Central memory CD4-positive, alpha-beta T cell (primary cell): ENCODE measurements at regions not wholly inside any gene's neighbourhood (a gene's known extent, or its start where the extent isn't known, plus 50 kb on each side); places are given as distances from the start of the nearest gene placed in this dataset.

Experiments
- DNase-seq: peaks from one replicate; pipeline ENCODE4 v3.0.0; 2022

GRCh38 chr14:86662334-86662733 is 1132.4 kb downstream of the FLRT2 start:
- no peak for DNase-seq

- no peak for DNase-seq
These were observed 1124.7 kb downstream of the FLRT2 start for GRCh38 chr14:86654558-86655184.

GRCh38 chr14:86652526-86652925 is 1122.6 kb downstream of the FLRT2 start:
- no peak for DNase-seq

- no peak for DNase-seq
These were observed 1117.0 kb downstream of the FLRT2 start for GRCh38 chr14:86646696-86647690.

GRCh38 chr14:86646125-86646524 is 1116.2 kb downstream of the FLRT2 start:
- DNase-seq, result no peak

- no peak for DNase-seq
These were observed 1111.4 kb downstream of the FLRT2 start for GRCh38 chr14:86641310-86641709.

- DNase-seq, result no peak
These were observed 1110.3 kb downstream of the FLRT2 start for GRCh38 chr14:86640288-86640687.

- no peak for DNase-seq
These were observed 1109.7 kb downstream of the FLRT2 start for GRCh38 chr14:86639666-86640065.

GRCh38 chr14:86639146-86639545 is 1109.2 kb downstream of the FLRT2 start:
- DNase-seq, result no peak

- DNase-seq, result no peak
These were observed 1097.1 kb downstream of the FLRT2 start for GRCh38 chr14:86627080-86627479.

GRCh38 chr14:86626530-86626929 is 1096.6 kb downstream of the FLRT2 start:
- DNase-seq, result no peak

- DNase-seq, result no peak
These were observed 1095.7 kb downstream of the FLRT2 start for GRCh38 chr14:86625637-86626036.

GRCh38 chr14:86619726-86620125 is 1089.8 kb downstream of the FLRT2 start:
- DNase-seq, result no peak

- DNase-seq, result no peak
These were observed 1083.8 kb downstream of the FLRT2 start for GRCh38 chr14:86613786-86614185.

GRCh38 chr14:86613126-86613525 is 1083.2 kb downstream of the FLRT2 start:
- DNase-seq, result no peak

GRCh38 chr14:86604561-86604960 is 1074.6 kb downstream of the FLRT2 start:
- no peak for DNase-seq

GRCh38 chr14:86602263-86602662 is 1072.3 kb downstream of the FLRT2 start:
- DNase-seq, result no peak

GRCh38 chr14:86601813-86602212 is 1071.9 kb downstream of the FLRT2 start:
- DNase-seq, result no peak

GRCh38 chr14:86597279-86597678 is 1067.3 kb downstream of the FLRT2 start:
- no peak for DNase-seq

GRCh38 chr14:86596024-86596423 is 1066.1 kb downstream of the FLRT2 start:
- DNase-seq, result no peak

- no peak for DNase-seq
These were observed 1045.2 kb downstream of the FLRT2 start for GRCh38 chr14:86575141-86575540.

- no peak for DNase-seq
These were observed 1044.8 kb downstream of the FLRT2 start for GRCh38 chr14:86574778-86575129.

GRCh38 chr14:86574051-86574777 is 1044.3 kb downstream of the FLRT2 start:
- DNase-seq, result no peak

GRCh38 chr14:86570371-86570770 is 1040.4 kb downstream of the FLRT2 start:
- DNase-seq, result no peak
